HepG2 (cell line): ENCODE measurements at regions not wholly inside any gene's neighbourhood (a gene's known extent, or its start where the extent isn't known, plus 50 kb on each side); places are given as distances from the start of the nearest gene placed in this dataset.

Experiments used
- ATAC-seq: fragments of 200-7000 bp; cut with Tn5 transposase; 3 replicates; pipeline ENCODE4 v1.9.1; 2020; ENCODE audit warnings: mild to moderate bottlenecking, moderate library complexity
- BruUV-seq: library from RNA; stranded (reverse); fragments of 400-500 nt; replicated peaks from 2 replicates; lab custom pipeline; 2021; lab: Mats Ljungman, UMichigan
- CTCF ChIA-PET: fragments of 300-600 bp; formaldehyde crosslinking; extraction: SDS; loops from one replicate; lab custom pipeline; 2021; ENCODE audit warnings: low total read pairs, inconsistent platforms, low intra/inter-chr PET ratio; lab: Yijun Ruan, JAX
- POLR2A ChIA-PET: fragments of 350-600 bp; sonication (Branson Sonifier 250); formaldehyde crosslinking; loops from one replicate; lab custom pipeline; 2020; ENCODE audit warnings: antibody characterized with exemption, inconsistent platforms; lab: Yijun Ruan, JAX
- DNase-seq: peaks from one replicate; pipeline ENCODE4 v3.0.0-alpha.2; 2015; ENCODE audit warnings: low spot score
- FAIRE-seq: peaks from 3 replicates; lab custom pipeline; 2011; peaks lifted over from hg19 to GRCh38; lab: Jason Lieb, UNC
- H2AFZ ChIP-seq: one replicate; pipeline ENCODE4 v1.6.1; 2011; ENCODE audit warnings: low read length, inconsistent platforms
- H3K27ac ChIP-seq: fragments of 300-600 bp; 3 replicates; pipeline ENCODE4 v1.8.0; 2011; ENCODE audit warnings: mixed run types, mild to moderate bottlenecking, mixed read lengths, low read length, inconsistent platforms; ENCODE audit not compliant: insufficient read depth; ENCODE audit errors: extremely low read length
- H3K27me3 ChIP-seq, 2 experiments: fragments of 200-600 bp in 1 of 2; 2 replicates in 1 of 2; 3 replicates in 1 of 2; pipeline versions ENCODE4 v1.6.0 to v1.8.0; 2011; ENCODE audit warnings: low read length in 2 of 2, mild to moderate bottlenecking in 2 of 2, moderate library complexity in 2 of 2, inconsistent platforms in 1 of 2; ENCODE audit not compliant: insufficient read depth in 2 of 2, control insufficient read depth in 1 of 2
- H3K36me3 ChIP-seq, 2 experiments: fragments of 200-600 bp in 1 of 2; replicated peaks in 1 of 2; 2 replicates in 1 of 2; 3 replicates in 1 of 2; pipeline versions ENCODE4 v1.5.1 to v1.8.0; 2011; ENCODE audit warnings: low read length in 2 of 2, inconsistent platforms in 1 of 2; ENCODE audit not compliant: insufficient read depth in 2 of 2, control insufficient read depth in 1 of 2
- H3K4me1 ChIP-seq: 2 replicates; pipeline ENCODE4 v1.5.1; 2012; ENCODE audit warnings: low read length, inconsistent platforms; ENCODE audit not compliant: insufficient read depth
- H3K4me2 ChIP-seq: 2 replicates; pipeline ENCODE4 v1.6.0; 2011; ENCODE audit warnings: low read depth, low read length, inconsistent platforms
- H3K4me3 ChIP-seq, 3 experiments: fragments of 200-600 bp in 1 of 3; sonication (generic), shearing (Covaris generic) in 1 of 3; replicated peaks in 1 of 3; 2 replicates each; pipeline ENCODE4 v1.5.1; 2011 to 2016; ENCODE audit warnings: low read length in 3 of 3, inconsistent platforms in 2 of 3, low read depth in 2 of 3, mild to moderate bottlenecking in 2 of 3, control low read depth in 1 of 3, mixed read lengths in 1 of 3; ENCODE audit not compliant: insufficient read depth in 1 of 3
- H3K79me2 ChIP-seq: one replicate; pipeline ENCODE4 v1.6.1; 2011; ENCODE audit warnings: low read length, inconsistent platforms; ENCODE audit not compliant: insufficient read depth
- H3K9ac ChIP-seq: 2 replicates; pipeline ENCODE4 v1.6.0; 2011; ENCODE audit warnings: mild to moderate bottlenecking, low read depth, low read length, inconsistent platforms; ENCODE audit not compliant: insufficient read depth
- H3K9me3 ChIP-seq: 2 replicates; pipeline ENCODE4 v1.5.1; 2012; ENCODE audit warnings: mild to moderate bottlenecking, low read length
- H4K20me1 ChIP-seq: 2 replicates; pipeline ENCODE4 v1.6.0; 2011; ENCODE audit warnings: inconsistent platforms, mild to moderate bottlenecking, low read length, moderate library complexity; ENCODE audit not compliant: insufficient read depth
- ARID2 ChIP-seq: sonication (generic); formaldehyde crosslinking; IDR thresholded peaks from 2 replicates; pipeline ENCODE4 v1.8.1; 2022; ENCODE audit warnings: mild to moderate bottlenecking, missing genetic modification reagents, borderline replicate concordance
- ATF7 ChIP-seq, 2 experiments: fragments of 450-650 bp in 1 of 2; sonication (generic) in 1 of 2; formaldehyde crosslinking in 1 of 2; IDR thresholded peaks; 2 replicates each; pipeline versions ENCODE4 v1.4.0 to v1.6.1; 2016 to 2020; ENCODE audit warnings: antibody characterized with exemption in 1 of 2, mild to moderate bottlenecking in 1 of 2, missing genetic modification reagents in 1 of 2
- HBP1 ChIP-seq: IDR thresholded peaks from 2 replicates; pipeline ENCODE4 v1.6.1; 2016; ENCODE audit warnings: low read depth, control low read depth
- HDAC1 ChIP-seq: sonication (generic); formaldehyde crosslinking; IDR thresholded peaks from 2 replicates; pipeline ENCODE4 v1.5.1; 2020; ENCODE audit warnings: mild to moderate bottlenecking, missing genetic modification reagents
- ISX ChIP-seq: sonication (generic); formaldehyde crosslinking; conservative IDR thresholded peaks from 2 replicates; pipeline ENCODE4 v1.5.0; 2020; ENCODE audit warnings: missing genetic modification reagents
- KMT2B ChIP-seq: IDR thresholded peaks from 2 replicates; pipeline ENCODE4 v1.6.1; 2016; ENCODE audit warnings: missing genetic modification reagents, missing compliant biosample characterization
- NCOR1 ChIP-seq: fragments of 200-600 bp; sonication (generic); IDR thresholded peaks from 2 replicates; pipeline ENCODE4 v1.7.0; 2017; ENCODE audit warnings: antibody characterized with exemption, low read length, borderline replicate concordance
- PRMT3 ChIP-seq: sonication (generic); formaldehyde crosslinking; IDR thresholded peaks from 2 replicates; pipeline ENCODE4 v1.8.1; 2022; ENCODE audit warnings: low read depth, mild to moderate bottlenecking, moderate library complexity, missing genetic modification reagents, borderline replicate concordance
- TOE1 ChIP-seq: sonication (generic); formaldehyde crosslinking; IDR thresholded peaks from 2 replicates; pipeline ENCODE4 v1.4.0; 2020; ENCODE audit warnings: mild to moderate bottlenecking, missing genetic modification reagents
- U2AF1 ChIP-seq: fragments of 200-400 bp; formaldehyde crosslinking; optimal IDR thresholded peaks from 2 replicates; pipeline ENCODE3; 2017; ENCODE audit warnings: mild to moderate bottlenecking, low read depth, low read length
- ZNF10 ChIP-seq: sonication (generic); formaldehyde crosslinking; IDR thresholded peaks from 2 replicates; pipeline ENCODE4 v1.4.0; 2020; ENCODE audit warnings: mild to moderate bottlenecking, low read depth, missing genetic modification reagents, borderline replicate concordance
- ZNF138 ChIP-seq: sonication (generic); formaldehyde crosslinking; IDR thresholded peaks from 2 replicates; pipeline ENCODE4 v1.5.0; 2020; ENCODE audit warnings: mild to moderate bottlenecking, low read depth, missing genetic modification reagents
- ZNF629 ChIP-seq: sonication (generic); formaldehyde crosslinking; conservative IDR thresholded peaks from 2 replicates; pipeline ENCODE4 v1.5.0; 2020; ENCODE audit warnings: missing genetic modification reagents
- ZNF780A ChIP-seq: sonication (generic); formaldehyde crosslinking; IDR thresholded peaks from 2 replicates; pipeline ENCODE4 v1.8.0; 2022; ENCODE audit warnings: mild to moderate bottlenecking, missing genetic modification reagents, moderate library complexity
- WGBS: methylation state at CpG from one replicate; pipeline ENCODE4 v1.1.6; 2017; ENCODE audit warnings: low lambda C conversion rate; 5-methylcytosine and 5-hydroxymethylcytosine counted together
- in situ Hi-C: cut with HindIII; loops from 2 replicates; pipeline ENCODE4 v1.10.0; 2017; ENCODE audit warnings: low pct_unique_long_range_greater_than_20kb; ENCODE audit not compliant: extremely low pct_ligation_motif_present
- intact Hi-C: fragments of 100-400 bp; cut with micrococcal nuclease; formaldehyde crosslinking; loops from one replicate; pipeline ENCODE4 v1.10.0; 2022; ENCODE audit not compliant: unreplicated experiment
- TF ChIP-seq, protein P1 (sequence below): sonication (generic); formaldehyde crosslinking; IDR thresholded peaks from 2 replicates; pipeline ENCODE4 v1.5.0; 2020; ENCODE audit warnings: mild to moderate bottlenecking, missing genetic modification reagents

GRCh38 chr12:127752802-127753201, 514.2 kb upstream of the TMEM132C start:
- Histone ChIP-seq H3K79me2 (no peaks in the 10 kb centered on the region), H3K36me3 (no peaks in the 10 kb centered on the region), H3K4me1 (no peaks in the 10 kb centered on the region), H3K27ac (no peak overlapping the region), H3K4me2 (no peak overlapping the region), H3K9ac (no peak overlapping the region), H3K4me3 (no peak overlapping the region), H4K20me1 (no peaks in the 10 kb centered on the region), H3K9me3 (peaks cover 11% of the 10 kb centered on the region), H3K27me3 (no peaks in the 10 kb centered on the region), H2AFZ (no peak overlapping the region)
- ChIA-PET POLR2A (no interaction called here), CTCF (no interaction called here)
- TF ChIP-seq ZNF10 (CRISPR knock-in tag) = no peak
- 43% methylated on average over 1 of the region's 1 CpG for WGBS
- FAIRE-seq (no peak), ATAC-seq (no peak), DNase-seq (no peak)
- no TSS peak for BruUV-seq
- intact Hi-C loops (no loop called here), in situ Hi-C loops (no loop called here)

DNA sequence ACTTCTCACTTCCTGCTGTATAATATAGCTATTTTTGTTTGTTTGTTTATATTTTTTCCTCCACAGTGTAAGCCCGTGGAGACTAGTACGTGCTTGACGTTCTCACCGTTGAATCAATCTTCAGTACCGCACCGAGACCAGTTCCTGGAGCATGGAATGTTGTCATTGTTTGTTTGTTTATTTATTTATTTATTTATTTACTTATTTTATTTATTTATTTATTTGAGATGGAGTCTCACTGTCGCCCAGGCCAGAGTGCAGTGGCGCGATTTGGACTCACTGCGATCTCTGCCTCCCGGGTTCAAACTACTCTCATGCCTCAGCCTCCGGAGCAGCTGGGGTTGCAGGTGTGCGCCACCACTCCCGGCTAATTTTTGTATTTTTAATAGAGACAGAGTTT, 506.6 kb upstream of the TMEM132C start:
- FAIRE-seq = no peak
- BruUV-seq = no TSS peak
- ChIA-PET CTCF (no interaction called here), POLR2A (no interaction called here)
- DNase-seq = no peak
- Histone ChIP-seq H3K27me3 (no peaks in the 10 kb centered on the region), H3K9ac (no peak overlapping the region), H3K4me2 (no peak overlapping the region), H3K4me1 (no peaks in the 10 kb centered on the region), H4K20me1 (no peaks in the 10 kb centered on the region), H3K9me3 (peaks cover 39% of the 10 kb centered on the region), H2AFZ (no peak overlapping the region), H3K27ac (no peak overlapping the region), H3K36me3 (no peaks in the 10 kb centered on the region), H3K79me2 (no peaks in the 10 kb centered on the region), H3K4me3 (no peak overlapping the region)
- intact Hi-C loops = no loop called here
- in situ Hi-C loops = no loop called here
- ATAC-seq = no peak
- 66% methylated on average over 14 of the region's 14 CpGs for WGBS
- TF ChIP-seq PRMT3 = no peak
- no peak for TF ChIP-seq ZNF629 (CRISPR knock-in tag)
- no peak for TF ChIP-seq HBP1 (CRISPR knock-in tag)
- TF ChIP-seq NCOR1 = no peak
- TF ChIP-seq U2AF1 = no peak
- TF ChIP-seq ZNF780A (CRISPR knock-in tag) = no peak
- no peak for TF ChIP-seq ATF7 (IDR thresholded peaks at IDR 0.05)
- TF ChIP-seq ATF7 (CRISPR knock-in tag; IDR thresholded peaks at IDR 0.05) = no peak
- TF ChIP-seq, protein P1, sequence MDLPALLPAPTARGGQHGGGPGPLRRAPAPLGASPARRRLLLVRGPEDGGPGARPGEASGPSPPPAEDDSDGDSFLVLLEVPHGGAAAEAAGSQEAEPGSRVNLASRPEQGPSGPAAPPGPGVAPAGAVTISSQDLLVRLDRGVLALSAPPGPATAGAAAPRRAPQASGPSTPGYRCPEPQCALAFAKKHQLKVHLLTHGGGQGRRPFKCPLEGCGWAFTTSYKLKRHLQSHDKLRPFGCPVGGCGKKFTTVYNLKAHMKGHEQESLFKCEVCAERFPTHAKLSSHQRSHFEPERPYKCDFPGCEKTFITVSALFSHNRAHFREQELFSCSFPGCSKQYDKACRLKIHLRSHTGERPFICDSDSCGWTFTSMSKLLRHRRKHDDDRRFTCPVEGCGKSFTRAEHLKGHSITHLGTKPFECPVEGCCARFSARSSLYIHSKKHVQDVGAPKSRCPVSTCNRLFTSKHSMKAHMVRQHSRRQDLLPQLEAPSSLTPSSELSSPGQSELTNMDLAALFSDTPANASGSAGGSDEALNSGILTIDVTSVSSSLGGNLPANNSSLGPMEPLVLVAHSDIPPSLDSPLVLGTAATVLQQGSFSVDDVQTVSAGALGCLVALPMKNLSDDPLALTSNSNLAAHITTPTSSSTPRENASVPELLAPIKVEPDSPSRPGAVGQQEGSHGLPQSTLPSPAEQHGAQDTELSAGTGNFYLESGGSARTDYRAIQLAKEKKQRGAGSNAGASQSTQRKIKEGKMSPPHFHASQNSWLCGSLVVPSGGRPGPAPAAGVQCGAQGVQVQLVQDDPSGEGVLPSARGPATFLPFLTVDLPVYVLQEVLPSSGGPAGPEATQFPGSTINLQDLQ (CRISPR knock-in tag) = no peak
- no peak for TF ChIP-seq TOE1
- no peak for TF ChIP-seq ARID2 (CRISPR knock-in tag)
- no peak for TF ChIP-seq ZNF138 (CRISPR knock-in tag)
- TF ChIP-seq ISX = no peak
- no peak for TF ChIP-seq KMT2B
- TF ChIP-seq HDAC1 = no peak
